Fibroblast of skin of left biceps (primary cell): ENCODE measurements at regions not wholly inside any gene's neighbourhood (a gene's known extent, or its start where the extent isn't known, plus 50 kb on each side); places are given as distances from the start of the nearest gene placed in this dataset.

ENCODE experiments used
- DNase-seq, 2 experiments: peaks; one replicate each; pipeline ENCODE4 v3.0.0-alpha.2; 2013; ENCODE audit warnings: low read depth in 2 of 2

GRCh38 chr2:37471994-37472393 lies 127.6 kb downstream of the QPCT start:
- DNase-seq: peak in 1 of 2 experiments; percentile 49

- DNase-seq: no peak
Observed at GRCh38 chr2:37472959-37473358, 128.5 kb downstream of the QPCT start.

- DNase-seq: no peak
Observed at GRCh38 chr2:37476411-37476810, 132.0 kb downstream of the QPCT start.

GRCh38 chr2:37477921-37478320 lies 133.5 kb downstream of the QPCT start:
- DNase-seq: no peak

GRCh38 chr2:37481244-37481643 lies 136.8 kb downstream of the QPCT start:
- DNase-seq: no peak

GRCh38 chr2:37489041-37489456 lies 144.6 kb downstream of the QPCT start:
- peak in 1 of 2 experiments; percentile 57 for DNase-seq

- no peak for DNase-seq
Observed at GRCh38 chr2:37489536-37489935, 145.1 kb downstream of the QPCT start.

GRCh38 chr2:37493425-37493824 lies 149.0 kb downstream of the QPCT start:
- no peak for DNase-seq

GRCh38 chr2:37499113-37499512 lies 154.7 kb downstream of the QPCT start:
- DNase-seq: no peak

GRCh38 chr2:37500031-37500430 lies 155.6 kb downstream of the QPCT start:
- no peak for DNase-seq

GRCh38 chr2:37501113-37501512 lies 156.7 kb downstream of the QPCT start:
- no peak for DNase-seq

- DNase-seq: no peak
Observed at GRCh38 chr2:37506407-37507050, 162.1 kb downstream of the QPCT start.

GRCh38 chr2:37507051-37507410 lies 162.6 kb downstream of the QPCT start:
- no peak for DNase-seq

- no peak for DNase-seq
Observed at GRCh38 chr2:37507703-37508102, 163.3 kb downstream of the QPCT start.

GRCh38 chr2:37512971-37513370 lies 158.5 kb downstream of the CDC42EP3 start:
- DNase-seq: no peak

- DNase-seq: peak; percentile 88 to 90
Observed at GRCh38 chr2:37523814-37524362, 147.6 kb downstream of the CDC42EP3 start.

- DNase-seq: no peak
Observed at GRCh38 chr2:37526323-37526722, 145.1 kb downstream of the CDC42EP3 start.

- DNase-seq: no peak
Observed at GRCh38 chr2:37526856-37527255, 144.6 kb downstream of the CDC42EP3 start.

GRCh38 chr2:37527361-37527760 lies 144.1 kb downstream of the CDC42EP3 start:
- no peak for DNase-seq

GRCh38 chr2:37529830-37530415 lies 141.5 kb downstream of the CDC42EP3 start:
- DNase-seq: no peak

GRCh38 chr2:37532503-37532902 lies 138.9 kb downstream of the CDC42EP3 start:
- no peak for DNase-seq

- no peak for DNase-seq
Observed at GRCh38 chr2:37537316-37537715, 134.1 kb downstream of the CDC42EP3 start.

GRCh38 chr2:37541516-37541915 lies 129.9 kb downstream of the CDC42EP3 start:
- no peak for DNase-seq
